ENCODE measurements at regions not wholly inside any gene's neighbourhood (a gene's known extent, or its start where the extent isn't known, plus 50 kb on each side); places are given as distances from the start of the nearest gene placed in this dataset.

- Histone ChIP-seq H3K9ac (ENCODE audit: low read length) (no peak overlapping the region), H3K36me3 (ENCODE audit: control insufficient read depth in 1 of 2, insufficient read depth in 2 of 2, low read length in 2 of 2) (no peaks in the 10 kb centered on the region), H2BK5ac (ENCODE audit: low read depth, low read length, poor library complexity) (no peak overlapping the region), H3K79me1 (ENCODE audit: low read length) (peaks cover 9% of the 10 kb centered on the region), H3K4me2 (ENCODE audit: low read length) (no peak overlapping the region), H4K8ac (ENCODE audit: low read depth, low read length) (no peak overlapping the region), H3K4me3 (ENCODE audit: low read depth, low read length) (no peak overlapping the region), H3K23ac (ENCODE audit: low read length) (no peak overlapping the region), H3K27ac (ENCODE audit: low read depth, low read length) (no peak overlapping the region), H3K4ac (ENCODE audit: low read depth, low read length) (no peak overlapping the region), H3K14ac (ENCODE audit: low read length) (no peak overlapping the region), H2BK120ac (ENCODE audit: insufficient read depth, low read length, poor library complexity) (no peak overlapping the region), H4K12ac (ENCODE audit: low read depth, low read length) (no peak overlapping the region), H3K79me2 (ENCODE audit: control insufficient read depth, insufficient read depth, low read length, poor library complexity) (peaks cover 2% of the 10 kb centered on the region), H2AK5ac (ENCODE audit: low read length) (no peak overlapping the region), H3K4me1 (ENCODE audit: control insufficient read depth in 1 of 2, insufficient read depth in 2 of 2, low read length in 2 of 2) (peaks cover 12 to 18% of the 10 kb centered on the region in 2 experiments), H3K18ac (ENCODE audit: low read length) (no peak overlapping the region), H3K27me3 (ENCODE audit: insufficient read depth, low read length) (no peaks in the 10 kb centered on the region), H2BK12ac (ENCODE audit: low read length) (peak overlapping the region; percentile 22), H3K9me3 (ENCODE audit: insufficient read depth, low read depth, low read length) (no peaks in the 10 kb centered on the region), H4K91ac (ENCODE audit: low read depth, low read length) (no peak overlapping the region), H2AFZ (ENCODE audit: insufficient read depth, low read length, poor library complexity) (no peak overlapping the region)
- no CpG with 5 or more reads among the region's 10 CpGs for WGBS (ENCODE audit: extremely low coverage, insufficient coverage, insufficient read length)
- no peak for DNase-seq
Observed at GRCh38 chr1:58898739-58899586, 115.1 kb upstream of the JUN start.

GRCh38 chr1:58899587-58900271 lies 115.9 kb upstream of the JUN start:
- WGBS (ENCODE audit: extremely low coverage, insufficient coverage, insufficient read length), result no CpG with 5 or more reads among the region's 11 CpGs
- DNase-seq, result no peak
- H3K36me3 ChIP-seq (ENCODE audit: control insufficient read depth in 1 of 2, insufficient read depth in 2 of 2, low read length in 2 of 2), result no peaks in the 10 kb centered on the region

GRCh38 chr1:58900396-58900795 lies 116.5 kb upstream of the JUN start:
- no peak overlapping the region for H3K23ac ChIP-seq (ENCODE audit: low read length)
- DNase-seq, result no peak
- H2AFZ ChIP-seq (ENCODE audit: insufficient read depth, low read length, poor library complexity), result no peak overlapping the region
- H3K36me3 ChIP-seq (ENCODE audit: control insufficient read depth in 1 of 2, insufficient read depth in 2 of 2, low read length in 2 of 2), result no peaks in the 10 kb centered on the region
- H2AK5ac ChIP-seq (ENCODE audit: low read length), result no peak overlapping the region
- H4K91ac ChIP-seq (ENCODE audit: low read depth, low read length), result no peak overlapping the region
- H3K4me2 ChIP-seq (ENCODE audit: low read length), result no peak overlapping the region
- H3K4me1 ChIP-seq (ENCODE audit: control insufficient read depth in 1 of 2, insufficient read depth in 2 of 2, low read length in 2 of 2), result peaks cover 12 to 19% of the 10 kb centered on the region in 2 experiments
- H3K4me3 ChIP-seq (ENCODE audit: low read depth, low read length), result no peak overlapping the region
- H4K12ac ChIP-seq (ENCODE audit: low read depth, low read length), result no peak overlapping the region
- no peak overlapping the region for H4K8ac ChIP-seq (ENCODE audit: low read depth, low read length)
- H3K27me3 ChIP-seq (ENCODE audit: insufficient read depth, low read length), result no peaks in the 10 kb centered on the region
- no peaks in the 10 kb centered on the region for H3K9me3 ChIP-seq (ENCODE audit: insufficient read depth, low read depth, low read length)
- H3K27ac ChIP-seq (ENCODE audit: low read depth, low read length), result no peak overlapping the region
- no peak overlapping the region for H2BK12ac ChIP-seq (ENCODE audit: low read length)
- no peak overlapping the region for H3K9ac ChIP-seq (ENCODE audit: low read length)
- no peak overlapping the region for H3K18ac ChIP-seq (ENCODE audit: low read length)
- no peak overlapping the region for H3K4ac ChIP-seq (ENCODE audit: low read depth, low read length)
- no CpG with 5 or more reads among the region's 3 CpGs for WGBS (ENCODE audit: extremely low coverage, insufficient coverage, insufficient read length)
- H3K79me1 ChIP-seq (ENCODE audit: low read length), result peaks cover 11% of the 10 kb centered on the region
- no peak overlapping the region for H3K14ac ChIP-seq (ENCODE audit: low read length)
- no peak overlapping the region for H2BK120ac ChIP-seq (ENCODE audit: insufficient read depth, low read length, poor library complexity)
- H3K79me2 ChIP-seq (ENCODE audit: control insufficient read depth, insufficient read depth, low read length, poor library complexity), result peaks cover 3% of the 10 kb centered on the region
- H2BK5ac ChIP-seq (ENCODE audit: low read depth, low read length, poor library complexity), result no peak overlapping the region

More at GRCh38 chr1:58899587-58900271, 115.9 kb upstream of the JUN start:
- H4K12ac ChIP-seq (ENCODE audit: low read depth, low read length), result no peak overlapping the region
- H2AK5ac ChIP-seq (ENCODE audit: low read length), result no peak overlapping the region
- H4K91ac ChIP-seq (ENCODE audit: low read depth, low read length), result no peak overlapping the region
- no peak overlapping the region for H3K23ac ChIP-seq (ENCODE audit: low read length)
- no peak overlapping the region for H3K18ac ChIP-seq (ENCODE audit: low read length)
- no peak overlapping the region for H3K4me2 ChIP-seq (ENCODE audit: low read length)
- H3K79me1 ChIP-seq (ENCODE audit: low read length), result peaks cover 11% of the 10 kb centered on the region
- no peak overlapping the region for H3K27ac ChIP-seq (ENCODE audit: low read depth, low read length)
- H3K9me3 ChIP-seq (ENCODE audit: insufficient read depth, low read depth, low read length), result no peaks in the 10 kb centered on the region
- H2BK12ac ChIP-seq (ENCODE audit: low read length), result no peak overlapping the region
- H3K4me1 ChIP-seq (ENCODE audit: control insufficient read depth in 1 of 2, insufficient read depth in 2 of 2, low read length in 2 of 2), result peaks cover 12 to 19% of the 10 kb centered on the region in 2 experiments
- H2BK120ac ChIP-seq (ENCODE audit: insufficient read depth, low read length, poor library complexity), result no peak overlapping the region
- no peak overlapping the region for H4K8ac ChIP-seq (ENCODE audit: low read depth, low read length)
- no peak overlapping the region for H3K9ac ChIP-seq (ENCODE audit: low read length)
- H2BK5ac ChIP-seq (ENCODE audit: low read depth, low read length, poor library complexity), result no peak overlapping the region
- peaks cover 3% of the 10 kb centered on the region for H3K79me2 ChIP-seq (ENCODE audit: control insufficient read depth, insufficient read depth, low read length, poor library complexity)
- no peak overlapping the region for H3K4me3 ChIP-seq (ENCODE audit: low read depth, low read length)
- no peak overlapping the region for H2AFZ ChIP-seq (ENCODE audit: insufficient read depth, low read length, poor library complexity)
- no peak overlapping the region for H3K14ac ChIP-seq (ENCODE audit: low read length)
- no peak overlapping the region for H3K4ac ChIP-seq (ENCODE audit: low read depth, low read length)
- H3K27me3 ChIP-seq (ENCODE audit: insufficient read depth, low read length), result no peaks in the 10 kb centered on the region

- Histone ChIP-seq H2AFZ (ENCODE audit: insufficient read depth, low read length, poor library complexity) (no peak overlapping the region), H2BK120ac (ENCODE audit: insufficient read depth, low read length, poor library complexity) (no peak overlapping the region), H4K8ac (ENCODE audit: low read depth, low read length) (no peak overlapping the region), H3K27ac (ENCODE audit: low read depth, low read length) (no peak overlapping the region), H3K23ac (ENCODE audit: low read length) (no peak overlapping the region), H3K4me1 (ENCODE audit: control insufficient read depth in 1 of 2, insufficient read depth in 2 of 2, low read length in 2 of 2) (peaks cover 12 to 16% of the 10 kb centered on the region in 2 experiments), H3K14ac (ENCODE audit: low read length) (no peak overlapping the region), H3K79me2 (ENCODE audit: control insufficient read depth, insufficient read depth, low read length, poor library complexity) (peaks cover 3% of the 10 kb centered on the region), H3K79me1 (ENCODE audit: low read length) (peaks cover 11% of the 10 kb centered on the region), H3K4ac (ENCODE audit: low read depth, low read length) (no peak overlapping the region), H3K9me3 (ENCODE audit: insufficient read depth, low read depth, low read length) (no peaks in the 10 kb centered on the region), H4K91ac (ENCODE audit: low read depth, low read length) (no peak overlapping the region), H3K9ac (ENCODE audit: low read length) (no peak overlapping the region), H2AK5ac (ENCODE audit: low read length) (no peak overlapping the region), H4K12ac (ENCODE audit: low read depth, low read length) (no peak overlapping the region), H3K4me2 (ENCODE audit: low read length) (no peak overlapping the region), H2BK12ac (ENCODE audit: low read length) (no peak overlapping the region), H3K18ac (ENCODE audit: low read length) (no peak overlapping the region), H3K4me3 (ENCODE audit: low read depth, low read length) (no peak overlapping the region), H2BK5ac (ENCODE audit: low read depth, low read length, poor library complexity) (no peak overlapping the region), H3K36me3 (ENCODE audit: control insufficient read depth in 1 of 2, insufficient read depth in 2 of 2, low read length in 2 of 2) (no peaks in the 10 kb centered on the region), H3K27me3 (ENCODE audit: insufficient read depth, low read length) (no peaks in the 10 kb centered on the region)
- DNase-seq, result no peak
- no CpG with 5 or more reads among the region's 1 CpG for WGBS (ENCODE audit: extremely low coverage, insufficient coverage, insufficient read length)
Observed at GRCh38 chr1:58901008-58901407, 117.2 kb upstream of the JUN start.

All from trophoblast cell (in vitro differentiated cells and primary cell).